ENCODE measurements at regions not wholly inside any gene's neighbourhood (a gene's known extent, or its start where the extent isn't known, plus 50 kb on each side); places are given as distances from the start of the nearest gene placed in this dataset.
"Not testable (repeated sequence)": the region's sequence is repeated elsewhere in the genome, so short reads cannot be mapped to it uniquely, and the experiment has no call there.

DNA sequence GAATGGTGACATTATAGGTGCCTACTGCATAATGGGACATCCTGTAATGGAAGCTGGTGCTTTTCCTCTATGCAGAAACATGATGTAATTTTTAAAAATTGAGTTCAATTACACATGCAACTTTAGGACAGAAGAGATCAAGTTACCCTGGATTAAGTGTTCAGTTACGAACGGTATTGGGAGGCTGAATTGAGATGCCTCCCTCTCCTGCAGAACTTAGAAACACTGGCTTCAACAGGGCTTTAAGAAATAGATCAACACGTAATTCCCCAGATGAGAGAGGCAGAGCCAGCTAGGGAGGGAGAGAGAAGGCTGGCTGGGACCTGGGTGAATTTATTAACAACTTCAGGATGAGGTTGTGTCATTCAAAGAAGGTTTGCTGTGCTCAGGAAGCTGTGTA, 232.8 kb downstream of the CDH26 start:
- peaks cover 6% of the 10 kb centered on the region for H3K27me3 Mint-ChIP-seq
- no peaks in the 10 kb centered on the region for H3K36me3 Mint-ChIP-seq
- H3K27ac Mint-ChIP-seq: no peak overlapping the region
- CTCF ChIA-PET: no interaction called here
- H3K4me1 Mint-ChIP-seq: no peaks in the 10 kb centered on the region
- no peak overlapping the region for H3K4me3 Mint-ChIP-seq
- no peak for DNase-seq
- H3K9me3 Mint-ChIP-seq: no peaks in the 10 kb centered on the region

DNA sequence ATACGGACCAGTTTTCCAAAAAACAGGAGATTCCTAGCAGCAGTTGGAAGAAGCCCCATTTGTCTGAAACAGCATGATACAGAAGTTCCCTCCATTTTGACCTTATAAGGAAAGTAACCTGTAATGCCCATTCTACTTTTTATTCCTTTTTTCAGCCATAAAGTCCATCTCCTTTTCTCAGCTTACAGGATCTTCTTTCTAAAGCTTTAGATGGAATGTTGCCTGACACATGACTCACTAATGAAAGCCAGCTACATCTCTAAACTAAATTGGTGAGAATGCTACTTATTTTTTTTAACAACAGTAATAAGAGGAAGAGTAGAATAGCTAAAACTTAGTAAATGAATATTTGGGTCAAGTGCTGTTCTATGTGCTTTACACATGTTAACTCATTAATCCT, 234.1 kb downstream of the CDH26 start:
- peaks cover 1% of the 10 kb centered on the region for H3K9me3 Mint-ChIP-seq
- peaks cover 10% of the 10 kb centered on the region for H3K27me3 Mint-ChIP-seq
- H3K36me3 Mint-ChIP-seq: no peaks in the 10 kb centered on the region
- H3K4me3 Mint-ChIP-seq: no peak overlapping the region
- no peak overlapping the region for H3K27ac Mint-ChIP-seq
- CTCF ChIA-PET: interaction anchor here (1.2 kb wide), 1 partner anchor 18 kb away, joined by 3 read pairs; no protein-coding TSS in a partner anchor
- no peaks in the 10 kb centered on the region for H3K4me1 Mint-ChIP-seq
- no peak for DNase-seq

DNA sequence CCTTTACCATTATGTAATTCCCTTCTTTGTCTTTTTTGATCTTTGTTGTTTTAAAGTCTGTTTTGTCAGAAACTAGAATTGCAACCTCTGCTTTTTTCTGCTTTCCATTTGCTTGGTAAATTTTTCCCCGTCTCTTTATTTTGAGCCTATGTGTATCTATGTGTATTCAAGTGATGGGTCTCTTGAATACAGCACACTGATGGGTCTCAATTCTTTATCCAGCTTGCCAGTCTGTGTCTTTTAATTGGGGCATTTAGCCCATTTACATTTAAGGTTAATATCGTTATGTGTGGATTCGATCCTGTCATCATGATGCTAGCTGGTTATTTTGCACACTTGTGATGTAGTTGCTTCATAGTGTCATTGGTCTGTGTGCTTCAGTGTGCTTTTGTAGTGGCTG, 240.9 kb downstream of the CDH26 start:
- DNase-seq, H3K4me1 Mint-ChIP-seq, H3K9me3 Mint-ChIP-seq, H3K36me3 Mint-ChIP-seq, H3K27ac Mint-ChIP-seq, CTCF ChIA-PET, H3K4me3 Mint-ChIP-seq: not testable (repeated sequence)
- H3K27me3 Mint-ChIP-seq: peaks cover 11% of the 10 kb centered on the region

DNA sequence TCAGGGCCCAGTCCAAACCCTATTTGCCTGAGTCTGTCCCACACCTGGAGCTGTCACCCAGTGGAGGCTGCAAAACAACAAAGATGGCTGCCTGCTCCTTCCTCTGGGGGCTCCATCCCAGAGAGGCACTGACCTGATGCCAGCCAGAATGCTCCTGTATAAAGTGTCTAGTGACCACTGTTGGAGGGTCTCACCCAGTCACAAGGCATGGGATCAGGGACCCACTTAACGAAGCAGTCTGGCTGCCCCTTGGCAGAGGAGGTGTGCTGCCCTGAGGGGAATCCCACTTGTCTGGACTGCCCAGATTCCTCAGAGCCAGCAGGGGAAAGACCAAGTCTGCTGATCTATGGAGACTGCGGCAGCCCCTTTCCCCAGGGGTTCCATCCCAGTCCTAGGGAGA, 241.6 kb downstream of the CDH26 start:
- Mint-ChIP-seq H3K36me3 (no peaks in the 10 kb centered on the region), H3K27ac (no peak overlapping the region), H3K4me3 (no peak overlapping the region), H3K27me3 (peaks cover 11% of the 10 kb centered on the region), H3K4me1 (no peaks in the 10 kb centered on the region), H3K9me3 (peaks cover 1% of the 10 kb centered on the region)
- CTCF ChIA-PET: no interaction called here
- no peak for DNase-seq

DNA sequence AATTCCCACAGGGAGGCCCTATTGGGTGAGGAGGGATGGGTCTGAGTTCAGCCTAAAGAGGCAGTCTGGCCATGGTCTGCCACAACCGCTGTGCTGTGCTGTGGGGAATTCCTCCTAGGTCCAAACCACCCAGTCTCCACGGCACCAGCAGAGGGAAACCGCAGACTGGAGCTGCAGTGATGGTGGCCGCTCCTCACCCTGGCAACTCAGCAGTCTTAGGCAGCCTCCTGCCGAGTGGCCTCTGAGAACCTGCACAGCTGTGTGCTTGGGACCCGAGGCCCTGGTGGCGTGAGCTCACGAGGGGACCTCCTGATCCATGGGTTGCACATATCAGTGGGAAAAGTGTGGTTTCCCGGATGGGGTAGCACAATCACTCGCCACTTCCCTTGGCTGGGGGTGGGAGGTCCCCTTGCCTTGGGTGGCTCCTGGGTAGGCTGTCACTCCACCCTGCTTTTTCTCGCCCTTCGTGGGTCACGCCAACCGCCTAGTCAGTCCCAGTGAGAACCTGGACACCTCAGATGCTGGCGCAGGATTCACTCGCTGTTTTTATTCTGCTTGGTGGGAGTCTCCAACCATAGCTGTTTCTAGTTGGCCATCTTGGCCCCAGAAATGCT, 242.2 kb downstream of the CDH26 start:
- Mint-ChIP-seq H3K27me3 (peaks cover 11% of the 10 kb centered on the region), H3K36me3 (no peaks in the 10 kb centered on the region), H3K4me3 (no peak overlapping the region), H3K9me3 (peaks cover 1% of the 10 kb centered on the region), H3K4me1 (no peaks in the 10 kb centered on the region), H3K27ac (no peak overlapping the region)
- DNase-seq: no peak
- CTCF ChIA-PET: interaction anchor here (1.6 kb wide), 1 partner anchor 11 kb away, joined by 4 read pairs; no protein-coding TSS in a partner anchor

DNA sequence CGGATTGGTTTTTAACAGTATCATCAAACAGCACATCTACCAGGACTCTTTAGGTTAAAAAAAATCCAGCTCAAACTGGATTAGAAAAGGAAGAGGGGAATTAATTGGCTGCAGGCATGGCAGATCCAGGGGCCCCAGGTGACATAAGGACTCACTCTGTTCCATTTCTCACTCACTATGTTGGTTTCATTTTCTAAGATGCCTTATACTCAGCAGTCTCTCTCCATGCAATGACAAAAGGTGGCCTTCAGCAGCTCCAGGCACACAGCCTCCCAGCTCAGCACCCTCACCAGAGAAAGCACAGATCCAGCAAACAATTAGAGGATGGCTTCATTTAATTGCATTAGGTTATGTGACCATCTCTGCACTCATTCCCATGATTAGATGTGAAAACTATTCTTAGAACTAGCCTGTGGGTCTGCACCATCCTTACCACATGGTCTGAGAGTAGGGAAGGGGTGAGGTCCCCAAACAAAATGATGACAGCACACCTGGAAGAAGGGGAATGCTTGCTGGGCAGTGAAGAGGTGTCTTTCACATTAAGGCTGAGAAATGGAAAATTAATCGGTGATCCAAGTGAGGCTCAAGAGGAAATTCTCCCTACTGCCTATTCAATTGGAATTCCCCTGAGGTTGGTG, 243.1 kb downstream of the CDH26 start:
- no peak overlapping the region for H3K4me3 Mint-ChIP-seq
- CTCF ChIA-PET: interaction anchor here (1.6 kb wide), 1 partner anchor 10 kb away, joined by 4 read pairs; no protein-coding TSS in a partner anchor
- peaks cover 1% of the 10 kb centered on the region for H3K9me3 Mint-ChIP-seq
- no peaks in the 10 kb centered on the region for H3K4me1 Mint-ChIP-seq
- peaks cover 13% of the 10 kb centered on the region for H3K27me3 Mint-ChIP-seq
- DNase-seq: no peak
- H3K36me3 Mint-ChIP-seq: no peaks in the 10 kb centered on the region
- H3K27ac Mint-ChIP-seq: no peak overlapping the region

DNA sequence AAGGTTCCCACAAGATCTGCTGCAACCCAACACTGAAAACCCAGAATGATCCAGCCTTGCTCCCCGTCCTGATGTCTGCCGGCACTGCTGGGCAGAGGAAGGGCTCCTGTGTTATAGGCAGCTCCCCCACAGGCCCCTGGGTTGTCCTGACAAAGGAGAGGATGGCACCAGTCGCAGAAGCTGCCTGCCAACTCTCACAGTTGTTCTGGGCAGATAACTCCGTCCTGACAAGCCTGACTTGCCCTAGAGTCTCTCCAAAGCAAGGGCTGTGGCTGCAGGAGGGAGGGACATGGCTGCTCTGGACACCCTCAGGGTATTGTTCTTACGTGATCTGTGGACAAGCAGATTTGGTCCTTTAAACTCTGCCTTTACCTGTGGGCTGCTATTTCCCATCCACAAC, 243.8 kb downstream of the CDH26 start:
- Mint-ChIP-seq H3K27me3 (peaks cover 12% of the 10 kb centered on the region), H3K9me3 (no peaks in the 10 kb centered on the region), H3K4me3 (no peak overlapping the region), H3K36me3 (no peaks in the 10 kb centered on the region), H3K4me1 (no peaks in the 10 kb centered on the region), H3K27ac (no peak overlapping the region)
- no peak for DNase-seq
- CTCF ChIA-PET: interaction anchor here (1.6 kb wide), 1 partner anchor 9 kb away, joined by 4 read pairs; no protein-coding TSS in a partner anchor

DNA sequence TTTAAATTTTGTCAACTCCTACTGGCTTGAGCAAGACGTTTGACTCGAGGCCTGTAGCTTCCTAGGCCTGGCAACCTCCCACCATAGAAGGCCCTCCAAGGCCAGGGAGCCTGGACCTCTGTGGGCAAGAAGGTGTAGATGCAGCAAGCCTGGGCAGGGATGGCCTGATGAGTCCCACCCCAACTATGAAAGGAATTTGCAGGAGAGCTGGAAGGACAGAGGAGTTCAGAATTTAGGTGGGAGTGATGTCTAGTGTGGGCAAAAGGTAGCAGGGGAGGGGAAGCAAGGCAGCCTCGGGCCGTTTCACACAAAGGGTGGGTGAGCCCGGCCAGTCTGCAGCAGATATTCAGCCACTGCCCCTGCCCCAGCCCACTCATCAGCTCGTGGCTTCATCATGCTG, 245.2 kb downstream of the CDH26 start:
- no peaks in the 10 kb centered on the region for H3K9me3 Mint-ChIP-seq
- DNase-seq: no peak
- H3K36me3 Mint-ChIP-seq: no peaks in the 10 kb centered on the region
- no peak overlapping the region for H3K27ac Mint-ChIP-seq
- no peak overlapping the region for H3K4me3 Mint-ChIP-seq
- H3K27me3 Mint-ChIP-seq: peaks cover 15% of the 10 kb centered on the region
- CTCF ChIA-PET: no interaction called here
- H3K4me1 Mint-ChIP-seq: no peaks in the 10 kb centered on the region

DNA sequence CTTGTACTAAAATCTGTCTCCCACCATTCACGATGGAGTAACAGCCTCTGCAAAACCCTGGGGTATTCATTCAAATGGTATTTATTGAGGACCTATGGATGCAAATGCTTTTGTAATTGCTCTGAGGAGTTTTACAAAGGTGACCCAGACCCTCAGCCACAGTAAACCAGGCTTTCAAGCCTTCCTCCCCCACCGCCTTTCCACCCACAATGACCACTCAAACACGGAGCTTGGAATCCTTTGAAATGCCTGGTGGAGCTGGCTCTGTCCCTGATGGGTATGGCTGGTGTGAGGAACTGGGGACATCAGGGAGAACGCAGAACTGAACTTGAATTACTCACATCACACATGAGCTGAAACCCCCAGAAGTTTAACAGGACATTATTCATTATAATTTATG, 246.4 kb downstream of the CDH26 start:
- no peaks in the 10 kb centered on the region for H3K36me3 Mint-ChIP-seq

DNA sequence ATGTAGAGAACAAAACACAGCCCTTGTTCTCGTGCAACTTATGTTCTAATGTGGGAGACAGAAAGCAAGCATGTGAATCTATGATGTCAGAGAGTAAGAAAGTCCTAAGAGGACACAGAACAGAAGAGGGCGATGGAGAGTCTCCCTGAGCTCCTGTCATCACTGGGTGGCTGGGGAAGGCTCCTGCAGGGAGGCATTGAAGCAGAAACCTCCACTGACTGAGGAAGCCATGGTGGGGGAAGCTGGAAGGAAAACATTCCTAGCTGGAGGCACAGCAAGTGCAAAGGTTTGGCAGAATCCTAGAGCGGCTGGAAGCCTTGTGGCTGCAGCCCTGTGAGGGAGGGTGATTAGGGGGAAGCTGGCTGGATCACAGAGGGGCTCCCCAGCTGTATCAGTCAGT, 248.0 kb downstream of the CDH26 start:
- no peaks in the 10 kb centered on the region for H3K9me3 Mint-ChIP-seq
- CTCF ChIA-PET: interaction anchor here (1.1 to 1.6 kb wide), 2 partner anchors 69 to 148 kb away, joined by 3 to 7 read pairs; no protein-coding TSS in a partner anchor
- H3K27me3 Mint-ChIP-seq: peaks cover 19% of the 10 kb centered on the region
- DNase-seq: no peak
- H3K4me3 Mint-ChIP-seq: no peak overlapping the region
- H3K4me1 Mint-ChIP-seq: no peaks in the 10 kb centered on the region
- no peaks in the 10 kb centered on the region for H3K36me3 Mint-ChIP-seq
- H3K27ac Mint-ChIP-seq: no peak overlapping the region

More for the DNA sequence above, 246.4 kb downstream of the CDH26 start:
- Mint-ChIP-seq H3K4me1 (no peaks in the 10 kb centered on the region), H3K4me3 (no peak overlapping the region), H3K27me3 (peaks cover 15% of the 10 kb centered on the region), H3K27ac (no peak overlapping the region), H3K9me3 (no peaks in the 10 kb centered on the region)
- CTCF ChIA-PET: interaction anchor here (0.7 kb wide), 1 partner anchor 30 kb away, joined by 3 read pairs; no protein-coding TSS in a partner anchor
- no peak for DNase-seq

DNA sequence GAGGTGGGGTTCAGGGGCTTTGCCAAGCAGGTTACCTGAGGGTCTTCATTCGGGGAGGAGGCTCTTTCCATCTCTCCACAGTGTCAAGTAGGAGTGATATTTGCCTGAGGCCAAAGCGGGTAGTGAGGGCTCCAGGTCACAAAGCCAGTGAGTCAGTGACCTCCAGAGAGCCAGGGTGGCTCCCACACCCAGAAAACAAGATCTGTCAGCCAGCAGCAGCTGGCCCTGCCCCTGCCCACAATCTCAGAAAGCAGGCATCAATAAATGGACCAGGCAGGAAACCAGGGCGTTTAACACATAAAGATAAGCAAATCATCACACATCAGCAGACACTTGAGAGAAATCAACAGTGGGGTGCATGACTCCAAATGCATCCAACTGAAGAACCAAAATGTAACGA, 250.8 kb downstream of the CDH26 start:
- Mint-ChIP-seq H3K4me1 (no peaks in the 10 kb centered on the region), H3K4me3 (no peak overlapping the region), H3K27me3 (peaks cover 19% of the 10 kb centered on the region), H3K9me3 (no peaks in the 10 kb centered on the region), H3K27ac (no peak overlapping the region), H3K36me3 (no peaks in the 10 kb centered on the region)
- no peak for DNase-seq
- CTCF ChIA-PET: interaction anchor here (1.5 kb wide), 1 partner anchor 151 kb away, joined by 3 read pairs; no protein-coding TSS in a partner anchor

DNA sequence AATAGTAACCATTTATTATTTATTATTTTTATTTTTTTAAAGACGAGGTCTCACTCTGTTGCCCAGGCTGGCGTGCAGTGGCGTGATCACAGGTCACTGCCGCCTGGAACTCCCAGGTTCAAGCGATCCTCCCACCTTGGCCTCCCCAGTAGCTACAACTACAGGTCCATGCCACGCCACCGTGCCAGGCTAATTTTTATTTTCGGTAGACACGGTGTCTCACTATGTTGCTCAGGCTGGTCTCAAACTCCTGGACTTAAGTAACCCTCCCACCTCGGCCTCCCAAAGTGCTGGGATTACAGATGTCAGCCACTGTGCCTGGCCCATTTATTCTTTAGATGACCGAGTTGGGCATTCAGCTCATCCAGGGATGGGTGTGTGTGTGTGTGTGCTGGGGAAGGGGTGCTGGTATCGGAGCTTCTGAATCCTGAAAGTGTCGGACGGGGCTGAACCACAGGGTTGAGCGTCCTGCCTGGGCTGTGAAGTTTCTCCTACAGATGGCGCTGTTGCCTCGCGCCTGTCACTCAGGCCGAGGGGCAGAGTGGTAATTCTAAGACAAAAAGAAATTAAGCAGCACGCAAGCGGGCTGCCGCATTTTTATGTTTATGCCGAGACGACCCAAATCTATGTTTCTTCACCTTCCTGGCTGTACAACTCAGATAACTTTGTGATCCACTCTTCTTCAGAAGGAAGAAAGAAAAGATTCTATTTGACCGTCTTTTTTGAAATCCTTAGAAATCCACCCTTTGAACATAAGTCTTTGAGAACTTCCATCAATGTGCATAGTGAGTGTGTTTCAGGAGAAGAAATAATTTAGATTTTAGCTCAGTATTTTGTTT, 252.8 kb downstream of the CDH26 start:
- Mint-ChIP-seq H3K27me3 (peaks cover 26% of the 10 kb centered on the region), H3K4me1 (no peaks in the 10 kb centered on the region), H3K4me3 (no peak overlapping the region), H3K27ac (no peak overlapping the region), H3K9me3 (no peaks in the 10 kb centered on the region), H3K36me3 (no peaks in the 10 kb centered on the region)
- peak; percentile 70 for DNase-seq
- CTCF ChIA-PET: interaction anchor here (0.7 to 3.6 kb wide), 8 partner anchors 10 to 1018 kb away, joined by 3 to 18 read pairs (median 4); no protein-coding TSS in a partner anchor

DNA sequence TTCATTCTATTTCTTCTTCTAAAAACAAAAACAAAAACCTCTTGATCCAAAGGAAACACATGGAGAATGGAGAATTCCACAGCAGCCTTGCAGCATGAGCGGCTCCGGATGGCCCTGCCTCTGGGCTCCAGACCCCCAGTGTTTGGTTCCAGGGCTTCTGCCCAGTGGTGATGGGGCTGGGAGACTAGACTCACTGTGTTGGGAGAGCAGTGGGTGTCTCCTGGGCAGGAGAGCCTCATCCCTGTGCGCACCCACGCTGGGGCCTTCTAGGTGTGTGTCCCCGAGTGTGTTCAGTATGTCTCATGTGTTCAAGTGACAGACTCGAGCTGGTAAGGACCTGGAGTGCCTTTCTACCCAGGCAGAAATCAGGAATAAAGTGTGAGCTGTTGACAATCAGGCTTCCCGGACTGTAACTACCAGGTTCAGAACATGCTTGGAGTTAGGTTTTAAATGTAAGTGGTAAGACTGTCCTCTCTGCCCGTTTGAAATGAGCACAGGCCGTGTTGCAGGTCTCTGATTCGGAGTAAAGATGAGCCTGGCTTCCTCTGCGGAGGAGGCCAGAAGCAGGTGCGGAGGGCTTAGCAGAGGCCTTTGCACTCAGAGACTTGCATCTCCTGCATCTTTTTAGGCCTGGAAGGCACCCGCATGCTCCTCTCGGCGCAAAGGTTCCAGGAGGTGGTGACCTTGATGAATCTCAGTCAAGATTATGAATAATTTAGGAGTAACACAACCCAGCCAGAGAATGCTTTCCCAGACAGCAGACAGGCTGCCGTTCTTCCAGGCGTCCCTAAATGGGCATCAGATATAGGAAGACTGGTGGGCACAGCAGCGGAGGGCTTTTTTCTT, 253.6 kb downstream of the CDH26 start:
- CTCF ChIA-PET: interaction anchor here (1.1 to 3.6 kb wide), 3 partner anchors 10 to 280 kb away, joined by 4 to 18 read pairs (median 4); no protein-coding TSS in a partner anchor
- Mint-ChIP-seq H3K9me3 (no peaks in the 10 kb centered on the region), H3K4me1 (no peaks in the 10 kb centered on the region), H3K27ac (no peak overlapping the region), H3K4me3 (no peak overlapping the region), H3K36me3 (no peaks in the 10 kb centered on the region), H3K27me3 (peaks cover 22% of the 10 kb centered on the region)
- DNase-seq: no peak

Data from activated naive CD4-positive, alpha-beta T cell treated with anti-CD3 and anti-CD28 coated beads, Interleukin-2, amount 10 ng/mL, durations not matched to agents 7 days and 5 days (primary cell).